ENCODE measurements at regions not wholly inside any gene's neighbourhood (a gene's known extent, or its start where the extent isn't known, plus 50 kb on each side); places are given as distances from the start of the nearest gene placed in this dataset.

DNA sequence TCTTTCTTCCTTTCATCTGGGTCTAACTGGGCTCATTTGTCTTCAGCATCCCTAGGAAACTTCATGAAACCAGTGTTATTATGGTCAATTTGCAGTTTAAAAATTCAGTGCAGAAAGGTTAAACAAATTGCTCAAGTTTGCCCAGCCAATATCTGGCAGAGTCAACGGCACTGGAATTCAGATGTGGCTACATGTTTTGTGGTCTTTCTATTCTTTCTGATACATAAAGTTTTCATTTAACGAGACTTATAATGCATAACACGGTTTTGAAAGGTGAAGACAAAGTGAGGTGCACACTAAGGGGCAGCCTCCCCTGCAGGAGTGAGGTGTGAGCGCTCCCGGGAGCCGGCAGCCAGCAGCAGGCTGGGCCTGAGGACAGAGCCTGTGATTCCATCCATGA, 164.6 kb downstream of the RTP5 start:
- no peak overlapping the region for H3K4me3 ChIP-seq
- H3K36me3 ChIP-seq, result no peaks in the 10 kb centered on the region
- peaks cover 0 to 11% of the 10 kb centered on the region in 2 donors for H3K27me3 ChIP-seq
- peaks cover 0 to 8% (median 0%) of the 10 kb centered on the region in 4 donors for H3K4me1 ChIP-seq
- 54 to 56% methylated on average over 6 of the region's 6 CpGs for WGBS, 2 donors
- DNase-seq (ENCODE audit: low spot score in 2 of 2), result no peak
- no peak overlapping the region for H3K27ac ChIP-seq
- no peak for TF ChIP-seq POLR2A (IDR thresholded peaks at IDR 0.05)
- TF ChIP-seq, protein P1, sequence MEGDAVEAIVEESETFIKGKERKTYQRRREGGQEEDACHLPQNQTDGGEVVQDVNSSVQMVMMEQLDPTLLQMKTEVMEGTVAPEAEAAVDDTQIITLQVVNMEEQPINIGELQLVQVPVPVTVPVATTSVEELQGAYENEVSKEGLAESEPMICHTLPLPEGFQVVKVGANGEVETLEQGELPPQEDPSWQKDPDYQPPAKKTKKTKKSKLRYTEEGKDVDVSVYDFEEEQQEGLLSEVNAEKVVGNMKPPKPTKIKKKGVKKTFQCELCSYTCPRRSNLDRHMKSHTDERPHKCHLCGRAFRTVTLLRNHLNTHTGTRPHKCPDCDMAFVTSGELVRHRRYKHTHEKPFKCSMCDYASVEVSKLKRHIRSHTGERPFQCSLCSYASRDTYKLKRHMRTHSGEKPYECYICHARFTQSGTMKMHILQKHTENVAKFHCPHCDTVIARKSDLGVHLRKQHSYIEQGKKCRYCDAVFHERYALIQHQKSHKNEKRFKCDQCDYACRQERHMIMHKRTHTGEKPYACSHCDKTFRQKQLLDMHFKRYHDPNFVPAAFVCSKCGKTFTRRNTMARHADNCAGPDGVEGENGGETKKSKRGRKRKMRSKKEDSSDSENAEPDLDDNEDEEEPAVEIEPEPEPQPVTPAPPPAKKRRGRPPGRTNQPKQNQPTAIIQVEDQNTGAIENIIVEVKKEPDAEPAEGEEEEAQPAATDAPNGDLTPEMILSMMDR (IDR thresholded peaks at IDR 0.05), result no peak
- no peak for TF ChIP-seq EP300 (IDR thresholded peaks at IDR 0.05)
- H3K9me3 ChIP-seq, result no peaks in the 10 kb centered on the region

DNA sequence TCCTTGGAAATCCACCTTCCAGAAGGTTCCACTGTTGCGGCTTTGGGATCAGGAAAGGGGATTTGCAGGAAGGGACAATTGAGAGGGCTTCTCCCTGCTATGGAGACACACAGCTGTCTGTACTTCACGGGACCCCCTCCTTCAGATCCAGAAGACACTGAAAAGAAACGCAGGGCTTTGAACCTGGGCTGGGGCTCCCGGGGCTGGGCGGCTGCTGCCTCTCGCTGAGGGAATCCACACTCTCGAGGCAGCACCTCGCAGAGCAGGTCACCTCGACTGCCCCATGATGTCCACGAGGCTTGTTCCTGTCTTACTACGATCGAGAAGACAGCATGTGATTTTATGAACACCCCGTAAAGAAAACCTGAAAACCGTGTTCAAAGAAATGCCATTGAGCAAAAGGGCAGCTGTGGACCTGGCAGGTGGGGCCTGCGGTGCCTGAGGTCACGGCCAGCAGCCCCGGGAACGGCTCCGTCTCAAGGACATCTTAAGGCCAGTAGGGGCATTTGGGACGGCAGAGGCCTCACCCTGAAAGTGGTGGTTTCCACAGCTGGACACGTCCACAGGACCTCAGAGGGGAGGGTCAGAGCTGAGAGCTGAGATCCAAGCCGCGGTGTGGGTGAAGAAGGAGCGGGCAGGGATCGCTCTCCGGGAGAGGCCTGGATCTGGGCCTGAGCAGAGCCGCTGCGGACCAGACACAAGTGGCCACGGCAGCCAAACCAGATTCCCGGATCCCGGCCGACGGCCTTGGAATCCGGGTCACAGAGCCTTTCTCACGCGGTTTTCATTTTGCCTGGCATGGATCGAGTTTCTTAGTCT, 165.7 kb downstream of the RTP5 start:
- Histone ChIP-seq H3K9me3 (no peaks in the 10 kb centered on the region), H3K4me1 (peaks cover 0 to 8% (median 0%) of the 10 kb centered on the region in 4 donors), H3K27ac (no peak overlapping the region), H3K36me3 (no peaks in the 10 kb centered on the region), H3K4me3 (no peak overlapping the region), H3K27me3 (peaks cover 0 to 6% of the 10 kb centered on the region in 2 donors)
- 85 to 88% methylated on average over 37 of the region's 37 CpGs for WGBS, 2 donors
- TF ChIP-seq POLR2A (IDR thresholded peaks at IDR 0.05) (no peak), EP300 (IDR thresholded peaks at IDR 0.05) (no peak)
- TF ChIP-seq, protein P1 (IDR thresholded peaks at IDR 0.05), result no peak
- no peak for DNase-seq (ENCODE audit: low spot score in 2 of 2)

DNA sequence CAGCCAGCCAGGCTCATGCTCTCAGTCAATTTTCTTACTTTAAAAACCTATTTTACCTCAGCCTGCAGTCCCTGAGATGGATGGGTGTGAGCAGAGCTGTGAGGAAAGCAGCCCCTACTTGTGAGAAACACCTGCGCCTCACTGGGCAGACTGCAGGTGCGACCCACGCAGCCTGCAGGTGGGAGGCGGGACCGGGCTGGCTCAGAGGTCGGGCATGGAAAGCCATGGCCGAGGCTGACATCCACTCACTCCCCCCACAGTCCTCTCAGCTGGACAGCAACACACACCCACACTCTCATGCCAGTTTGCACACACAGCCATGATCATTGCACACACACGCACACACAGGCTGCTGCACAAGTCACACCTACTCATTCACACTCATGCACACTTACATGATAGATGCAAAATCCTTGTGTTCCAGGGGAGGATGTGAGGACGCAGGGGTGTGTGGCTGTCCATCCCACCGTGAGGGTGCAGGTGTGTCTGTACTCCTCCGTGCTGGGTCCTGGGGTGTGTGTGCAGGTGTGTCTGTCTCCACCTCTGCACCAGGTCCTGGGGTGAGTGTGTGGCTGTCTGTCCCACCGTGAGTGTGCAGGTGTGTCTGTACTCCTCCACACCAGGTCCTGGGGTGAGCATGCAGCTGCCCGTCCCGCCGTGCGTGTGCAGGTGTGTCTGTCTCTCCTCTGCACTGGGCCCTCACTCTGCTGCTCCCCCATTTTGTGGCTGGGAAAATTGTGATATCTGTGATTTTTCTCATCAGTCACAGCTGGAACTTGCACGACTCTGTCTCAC, 166.5 kb downstream of the RTP5 start:
- H3K9me3 ChIP-seq, result no peaks in the 10 kb centered on the region
- H3K27ac ChIP-seq, result no peak overlapping the region
- TF ChIP-seq, protein P1 (IDR thresholded peaks at IDR 0.05), result no peak
- H3K4me3 ChIP-seq, result no peak overlapping the region
- WGBS, 2 donors, result 81 to 83% methylated on average over 17 of the region's 17 CpGs
- peaks cover 0 to 8% (median 0%) of the 10 kb centered on the region in 4 donors for H3K4me1 ChIP-seq
- H3K36me3 ChIP-seq, result no peaks in the 10 kb centered on the region
- no peak for DNase-seq (ENCODE audit: low spot score in 2 of 2)
- H3K27me3 ChIP-seq, result peaks cover 0 to 8% of the 10 kb centered on the region in 2 donors

GRCh38 chr2:242036653-242036950, 167.1 kb downstream of the RTP5 start:
- TF ChIP-seq, protein P1 (IDR thresholded peaks at IDR 0.05), result no peak
- TF ChIP-seq EP300 (IDR thresholded peaks at IDR 0.05) (no peak), POLR2A (IDR thresholded peaks at IDR 0.05) (no peak)
- no peaks in the 10 kb centered on the region for H3K9me3 ChIP-seq
- no peaks in the 10 kb centered on the region for H3K36me3 ChIP-seq
- 76 to 83% methylated on average over 7 of the region's 7 CpGs for WGBS, 2 donors
- peaks cover 0 to 5% of the 10 kb centered on the region in 2 donors for H3K27me3 ChIP-seq
- DNase-seq (ENCODE audit: low spot score in 2 of 2), result no peak
- H3K4me3 ChIP-seq, result no peak overlapping the region
- peaks cover 0 to 8% (median 0%) of the 10 kb centered on the region in 4 donors for H3K4me1 ChIP-seq
- H3K27ac ChIP-seq, result no peak overlapping the region
